GM12878 (cell line): ENCODE measurements at regions not wholly inside any gene's neighbourhood (a gene's known extent, or its start where the extent isn't known, plus 50 kb on each side); places are given as distances from the start of the nearest gene placed in this dataset.

Experiments used
- ATAC-seq: fragments of 200-7000 bp; cut with Tn5 transposase; 3 replicates; pipeline ENCODE4 v1.9.1; 2020; ENCODE audit warnings: mild to moderate bottlenecking, moderate library complexity
- BruUV-seq: library from RNA; stranded (reverse); fragments of 400-500 nt; replicated peaks from 2 replicates; lab custom pipeline; 2021; lab: Mats Ljungman, UMichigan
- CTCF ChIA-PET: fragments of 300-600 bp; sonication (Branson Sonifier 250); formaldehyde crosslinking; extraction: SDS; loops from one replicate; lab custom pipeline; 2021; ENCODE audit warnings: inconsistent platforms; lab: Yijun Ruan, JAX
- POLR2A ChIA-PET: fragments of 350-600 bp; formaldehyde crosslinking; extraction: SDS; loops from one replicate; lab custom pipeline; 2021; ENCODE audit warnings: inconsistent platforms; lab: Charles Lee
- RAD21 ChIA-PET: fragments of 300-600 bp; sonication (Branson Sonifier 250); formaldehyde crosslinking; loops from one replicate; lab custom pipeline; 2023; ENCODE audit warnings: antibody characterized with exemption; ENCODE audit not compliant: unreplicated experiment; lab: Charles Lee
- SMC1A ChIA-PET: fragments of 300-600 bp; sonication (Branson Sonifier 250); formaldehyde crosslinking; loops from one replicate; lab custom pipeline; 2023; ENCODE audit not compliant: unreplicated experiment, uncharacterized antibody; lab: Charles Lee
- DNase-seq: peaks from one replicate; pipeline ENCODE4 v3.0.0-alpha.2; 2011; ENCODE audit warnings: low read depth, low spot score
- FAIRE-seq: peaks from 3 replicates; lab custom pipeline; 2011; peaks lifted over from hg19 to GRCh38; lab: Jason Lieb, UNC
- H2AFZ ChIP-seq: 2 replicates; pipeline ENCODE4 v1.6.0; 2011; ENCODE audit warnings: low read depth, low read length, control low read depth; ENCODE audit not compliant: control insufficient read depth
- H3K27ac ChIP-seq: 2 replicates; pipeline ENCODE4 v1.5.1; 2011; ENCODE audit warnings: control low read depth; ENCODE audit not compliant: control insufficient read depth, insufficient read depth
- H3K27me3 ChIP-seq, 2 experiments: replicated peaks in 1 of 2; 2 replicates each; pipeline versions ENCODE4 v1.6.0 to v1.6.1; 2011; ENCODE audit warnings: low read length in 1 of 2; ENCODE audit not compliant: control insufficient read depth in 2 of 2, insufficient read depth in 2 of 2
- H3K36me3 ChIP-seq, 2 experiments: 2 replicates each; pipeline ENCODE4 v1.5.1; 2011; ENCODE audit warnings: low read length in 1 of 2; ENCODE audit not compliant: control insufficient read depth in 2 of 2, insufficient read depth in 2 of 2
- H3K4me1 ChIP-seq: 2 replicates; pipeline ENCODE4 v1.6.1; 2011; ENCODE audit warnings: mild to moderate bottlenecking, low read length, moderate library complexity, mixed read lengths; ENCODE audit not compliant: control insufficient read depth, insufficient read depth
- H3K4me2 ChIP-seq: 2 replicates; pipeline ENCODE4 v1.6.0; 2011; ENCODE audit warnings: control low read depth; ENCODE audit not compliant: control insufficient read depth, insufficient read depth
- H3K4me3 ChIP-seq: fragments of 200-600 bp; sonication (generic); 2 replicates; pipeline ENCODE4 v1.5.1; 2016
- H3K79me2 ChIP-seq: 2 replicates; pipeline ENCODE4 v1.6.0; 2011; ENCODE audit warnings: low read length; ENCODE audit not compliant: control insufficient read depth, insufficient read depth
- H3K9ac ChIP-seq: 2 replicates; pipeline ENCODE4 v1.8.0; 2011; ENCODE audit warnings: low read length, control low read depth, mixed read lengths; ENCODE audit not compliant: control insufficient read depth, insufficient read depth
- H3K9me3 ChIP-seq: replicated peaks from 3 replicates; pipeline ENCODE4 v1.5.1; 2011; ENCODE audit warnings: mild to moderate bottlenecking, low read length; ENCODE audit not compliant: control insufficient read depth, insufficient read depth
- H4K20me1 ChIP-seq: 2 replicates; pipeline ENCODE4 v1.6.0; 2011; ENCODE audit not compliant: control insufficient read depth, insufficient read depth
- E2F8 ChIP-seq: fragments of 450-650 bp; IDR thresholded peaks from 2 replicates; pipeline ENCODE4 v1.6.1; 2018; ENCODE audit warnings: mild to moderate bottlenecking, low read depth, moderate library complexity; ENCODE audit not compliant: partially characterized antibody
- KDM1A ChIP-seq: fragments of 200-600 bp; sonication (generic); IDR thresholded peaks from 2 replicates; pipeline ENCODE4 v1.6.1; 2016; ENCODE audit warnings: borderline replicate concordance
- NR2C2 ChIP-seq: IDR thresholded peaks from 2 replicates; pipeline ENCODE4 v1.6.1; 2011; ENCODE audit warnings: borderline replicate concordance, low read depth; ENCODE audit not compliant: control insufficient read depth, insufficient read length
- RBBP5 ChIP-seq: fragments of 200-600 bp; sonication (generic); conservative IDR thresholded peaks from 2 replicates; pipeline ENCODE4 v1.6.1; 2016
- RFX5 ChIP-seq: IDR thresholded peaks from 2 replicates; pipeline ENCODE4 v1.6.1; 2011; ENCODE audit warnings: low read depth, low read length, improper control_type of control experiment
- TBL1XR1 ChIP-seq: IDR thresholded peaks from 2 replicates; pipeline ENCODE4 v1.6.1; 2012; ENCODE audit warnings: low read depth, low read length, improper control_type of control experiment
- ZBTB33 ChIP-seq: fragments of 450-650 bp; IDR thresholded peaks from 2 replicates; pipeline ENCODE4 v1.6.1; 2017; ENCODE audit warnings: mild to moderate bottlenecking
- ZZZ3 ChIP-seq: IDR thresholded peaks from 2 replicates; pipeline ENCODE4 v1.6.1; 2011; ENCODE audit warnings: low read depth; ENCODE audit not compliant: control insufficient read depth, insufficient read length
- WGBS: methylation state at CpG from one replicate; pipeline ENCODE4 v1.1.6; 2016; ENCODE audit warnings: low lambda C conversion rate; ENCODE audit not compliant: insufficient replicate concordance, insufficient coverage; ENCODE audit errors: missing lambda C conversion rate; 5-methylcytosine and 5-hydroxymethylcytosine counted together
- in situ Hi-C: fragments of 300-500 bp; cut with MboI; formaldehyde crosslinking; loops from 9 replicates; pipeline ENCODE4 v1.14.3; 2018; ENCODE audit warnings: mixed read lengths
- intact Hi-C: fragments of 100-400 bp; cut with micrococcal nuclease; formaldehyde crosslinking; loops from one replicate; pipeline ENCODE4 v1.14.2; 2022; ENCODE audit not compliant: unreplicated experiment
- TF ChIP-seq, protein P1 (sequence below): fragments of 450-650 bp; IDR thresholded peaks from 2 replicates; pipeline ENCODE4 v1.6.1; 2017; ENCODE audit warnings: low read depth, mild to moderate bottlenecking, moderate library complexity

DNA sequence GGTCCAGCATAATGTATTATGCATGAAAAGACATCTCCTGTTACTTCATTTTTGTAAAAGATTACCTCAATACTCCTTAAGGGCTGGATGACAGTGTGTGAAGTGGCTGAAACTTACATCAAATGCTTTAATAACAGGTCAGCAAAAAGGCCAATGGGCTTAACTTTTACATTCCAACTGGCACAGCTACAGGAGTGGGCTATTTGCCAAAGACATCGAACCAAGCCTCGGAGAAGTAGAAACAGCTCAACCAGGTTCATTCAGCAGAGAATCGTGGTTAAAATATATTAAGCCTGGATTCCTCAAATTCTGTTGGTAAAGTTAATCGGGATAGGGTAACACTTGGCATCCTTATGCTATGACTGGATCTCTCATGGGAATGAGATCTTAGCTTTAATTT is 639.7 kb downstream of the TRIML1 start:
- no peaks in the 10 kb centered on the region for H3K79me2 ChIP-seq
- ATAC-seq (no peak), FAIRE-seq (no peak), DNase-seq (no peak)
- in situ Hi-C loops = no loop called here
- no TSS peak for BruUV-seq
- no peak overlapping the region for H3K4me2 ChIP-seq
- H3K9me3 ChIP-seq = no peaks in the 10 kb centered on the region
- no peaks in the 10 kb centered on the region for H3K4me1 ChIP-seq
- no peak overlapping the region for H3K4me3 ChIP-seq
- TF ChIP-seq, protein P1, sequence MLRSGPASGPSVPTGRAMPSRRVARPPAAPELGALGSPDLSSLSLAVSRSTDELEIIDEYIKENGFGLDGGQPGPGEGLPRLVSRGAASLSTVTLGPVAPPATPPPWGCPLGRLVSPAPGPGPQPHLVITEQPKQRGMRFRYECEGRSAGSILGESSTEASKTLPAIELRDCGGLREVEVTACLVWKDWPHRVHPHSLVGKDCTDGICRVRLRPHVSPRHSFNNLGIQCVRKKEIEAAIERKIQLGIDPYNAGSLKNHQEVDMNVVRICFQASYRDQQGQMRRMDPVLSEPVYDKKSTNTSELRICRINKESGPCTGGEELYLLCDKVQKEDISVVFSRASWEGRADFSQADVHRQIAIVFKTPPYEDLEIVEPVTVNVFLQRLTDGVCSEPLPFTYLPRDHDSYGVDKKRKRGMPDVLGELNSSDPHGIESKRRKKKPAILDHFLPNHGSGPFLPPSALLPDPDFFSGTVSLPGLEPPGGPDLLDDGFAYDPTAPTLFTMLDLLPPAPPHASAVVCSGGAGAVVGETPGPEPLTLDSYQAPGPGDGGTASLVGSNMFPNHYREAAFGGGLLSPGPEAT = no peak
- TF ChIP-seq TBL1XR1 = no peak
- TF ChIP-seq KDM1A = no peak
- ChIA-PET POLR2A (no interaction called here), CTCF (no interaction called here), SMC1A (no interaction called here), RAD21 (no interaction called here)
- H3K27me3 ChIP-seq = no peaks in the 10 kb centered on the region
- WGBS = 42% methylated on average over 4 of the region's 4 CpGs
- H3K36me3 ChIP-seq = no peaks in the 10 kb centered on the region
- H2AFZ ChIP-seq = no peak overlapping the region
- intact Hi-C loops = no loop called here
- no peaks in the 10 kb centered on the region for H4K20me1 ChIP-seq
- H3K9ac ChIP-seq = no peak overlapping the region
- H3K27ac ChIP-seq = no peak overlapping the region

DNA sequence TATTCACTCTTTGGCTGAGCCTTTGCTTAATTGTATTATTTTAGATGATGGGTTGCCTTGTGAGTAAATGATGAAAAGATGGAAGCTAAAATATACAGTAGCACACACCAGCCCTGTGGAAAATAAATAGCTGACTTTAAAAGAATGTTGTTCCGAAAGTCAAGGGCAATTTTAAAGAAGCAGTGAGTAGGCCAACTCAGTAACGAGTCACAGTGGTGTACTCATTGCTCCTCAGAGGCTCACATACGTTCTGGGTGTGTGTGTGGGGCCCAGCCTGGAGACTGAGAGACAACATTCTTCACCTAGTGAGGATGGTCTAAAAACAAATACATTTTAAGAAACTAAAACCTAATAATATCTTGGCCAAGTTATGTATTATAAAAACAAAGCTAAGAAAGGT is 640.3 kb downstream of the TRIML1 start:
- Histone ChIP-seq H3K4me2 (no peak overlapping the region), H3K79me2 (no peaks in the 10 kb centered on the region), H3K9me3 (no peaks in the 10 kb centered on the region), H3K27ac (no peak overlapping the region), H3K27me3 (no peaks in the 10 kb centered on the region), H3K36me3 (no peaks in the 10 kb centered on the region), H2AFZ (no peak overlapping the region), H4K20me1 (no peaks in the 10 kb centered on the region), H3K9ac (no peak overlapping the region), H3K4me1 (no peaks in the 10 kb centered on the region), H3K4me3 (no peak overlapping the region)
- intact Hi-C loops = no loop called here
- ChIA-PET POLR2A (no interaction called here), CTCF (no interaction called here), RAD21 (no interaction called here), SMC1A (interaction anchor here (0.9 kb wide), 1 partner anchor 41 kb away, joined by 3 read pairs; no protein-coding TSS in a partner anchor)
- BruUV-seq = no TSS peak
- 9% methylated on average over 3 of the region's 3 CpGs for WGBS
- no peak for ATAC-seq
- in situ Hi-C loops = no loop called here
- no peak for DNase-seq
- no peak for FAIRE-seq
- TF ChIP-seq RBBP5 (no peak), ZZZ3 (no peak), ZBTB33 (no peak), RFX5 (no peak), NR2C2 (no peak), E2F8 (no peak)
